ENCODE measurements at regions not wholly inside any gene's neighbourhood (a gene's known extent, or its start where the extent isn't known, plus 50 kb on each side); places are given as distances from the start of the nearest gene placed in this dataset.

GRCh38 chr1:47585141-47585902, 147.5 kb downstream of the FOXD2 start:
- no peak for TF ChIP-seq CTCF (IDR thresholded peaks at IDR 0.05; ENCODE audit: control extremely low read depth in 1 of 3, insufficient read depth in 1 of 3, low read depth in 1 of 3, low read length in 3 of 3)
- TF ChIP-seq POLR2AphosphoS5 (IDR thresholded peaks at IDR 0.05; ENCODE audit: low read depth, low read length) = no peak
- no peak for TF ChIP-seq RNF2 (IDR thresholded peaks at IDR 0.05; ENCODE audit: borderline replicate concordance, low read depth, low read length, missing control alignments, poor library complexity, severe bottlenecking)
- no peak for TF ChIP-seq EZH2 (IDR thresholded peaks at IDR 0.05; ENCODE audit: low read depth, low read length, severe bottlenecking)
- no peak for TF ChIP-seq USF2 (IDR thresholded peaks at IDR 0.05; ENCODE audit: low read length)
- TF ChIP-seq SRF (IDR thresholded peaks at IDR 0.05; ENCODE audit: low read depth, low read length) = no peak
- TF ChIP-seq POLR2A (IDR thresholded peaks at IDR 0.05; ENCODE audit: control extremely low read depth in 1 of 2, low read depth in 2 of 2, low read length in 2 of 2) = no peak
- no peak for TF ChIP-seq CREB1 (IDR thresholded peaks at IDR 0.05)

All from H1 (cell line).